Osteoblast (primary cell): ENCODE measurements at regions not wholly inside any gene's neighbourhood (a gene's known extent, or its start where the extent isn't known, plus 50 kb on each side); places are given as distances from the start of the nearest gene placed in this dataset.

ENCODE experiments used
- DNase-seq: peaks from one replicate; pipeline ENCODE4 v3.0.0; 2011; ENCODE audit warnings: low spot score, mixed read lengths; ENCODE audit not compliant: insufficient read length; ENCODE audit errors: missing footprints
- H2AFZ ChIP-seq: 2 replicates; pipeline ENCODE4 v1.6.0; 2011; ENCODE audit warnings: mild to moderate bottlenecking, low read length
- H3K27ac ChIP-seq: 2 replicates; pipeline ENCODE4 v1.5.1; 2011; ENCODE audit warnings: mild to moderate bottlenecking, low read depth, low read length, moderate library complexity
- H3K27me3 ChIP-seq: 2 replicates; pipeline ENCODE4 v1.6.0; 2012; ENCODE audit warnings: mild to moderate bottlenecking, control low read depth, inconsistent platforms, low read length, moderate library complexity; ENCODE audit not compliant: insufficient read depth
- H3K36me3 ChIP-seq: 2 replicates; pipeline ENCODE4 v1.5.1; 2011; ENCODE audit warnings: mild to moderate bottlenecking, low read length, control low read depth, moderate library complexity; ENCODE audit not compliant: insufficient read depth
- H3K4me1 ChIP-seq: 2 replicates; pipeline ENCODE4 v1.5.1; 2011; ENCODE audit warnings: mild to moderate bottlenecking, low read length, control low read depth, moderate library complexity; ENCODE audit not compliant: insufficient read depth
- H3K4me2 ChIP-seq: 2 replicates; pipeline ENCODE4 v1.6.0; 2011; ENCODE audit warnings: mild to moderate bottlenecking, low read length; ENCODE audit not compliant: insufficient read depth
- H3K4me3 ChIP-seq: fragments of 200-600 bp; sonication (generic); 3 replicates; pipeline ENCODE4 v1.5.1; 2012; ENCODE audit warnings: mild to moderate bottlenecking, low read length, inconsistent platforms; ENCODE audit not compliant: insufficient read depth
- H3K79me2 ChIP-seq: 2 replicates; pipeline ENCODE4 v1.6.0; 2012; ENCODE audit warnings: mild to moderate bottlenecking, low read length, control low read depth, inconsistent platforms; ENCODE audit not compliant: insufficient read depth
- H3K9me3 ChIP-seq: 2 replicates; pipeline ENCODE4 v1.5.1; 2011; ENCODE audit warnings: low read depth, low read length, control low read depth
- H4K20me1 ChIP-seq: 2 replicates; pipeline ENCODE4 v1.6.0; 2012; ENCODE audit warnings: mild to moderate bottlenecking, low read length, control low read depth; ENCODE audit not compliant: insufficient read depth
- TF ChIP-seq, protein P1 (sequence below): IDR thresholded peaks from 2 replicates; pipeline ENCODE4 v1.5.1; 2011; ENCODE audit warnings: mild to moderate bottlenecking, low read depth, low read length, moderate library complexity; ENCODE audit errors: extremely low read depth

GRCh38 chr6:168129292-168130167, 50.5 kb upstream of the FRMD1 start:
- TF ChIP-seq, protein P1, sequence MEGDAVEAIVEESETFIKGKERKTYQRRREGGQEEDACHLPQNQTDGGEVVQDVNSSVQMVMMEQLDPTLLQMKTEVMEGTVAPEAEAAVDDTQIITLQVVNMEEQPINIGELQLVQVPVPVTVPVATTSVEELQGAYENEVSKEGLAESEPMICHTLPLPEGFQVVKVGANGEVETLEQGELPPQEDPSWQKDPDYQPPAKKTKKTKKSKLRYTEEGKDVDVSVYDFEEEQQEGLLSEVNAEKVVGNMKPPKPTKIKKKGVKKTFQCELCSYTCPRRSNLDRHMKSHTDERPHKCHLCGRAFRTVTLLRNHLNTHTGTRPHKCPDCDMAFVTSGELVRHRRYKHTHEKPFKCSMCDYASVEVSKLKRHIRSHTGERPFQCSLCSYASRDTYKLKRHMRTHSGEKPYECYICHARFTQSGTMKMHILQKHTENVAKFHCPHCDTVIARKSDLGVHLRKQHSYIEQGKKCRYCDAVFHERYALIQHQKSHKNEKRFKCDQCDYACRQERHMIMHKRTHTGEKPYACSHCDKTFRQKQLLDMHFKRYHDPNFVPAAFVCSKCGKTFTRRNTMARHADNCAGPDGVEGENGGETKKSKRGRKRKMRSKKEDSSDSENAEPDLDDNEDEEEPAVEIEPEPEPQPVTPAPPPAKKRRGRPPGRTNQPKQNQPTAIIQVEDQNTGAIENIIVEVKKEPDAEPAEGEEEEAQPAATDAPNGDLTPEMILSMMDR = no peak
- Histone ChIP-seq H3K4me2 (no peak overlapping the region), H3K9me3 (no peaks in the 10 kb centered on the region), H4K20me1 (no peaks in the 10 kb centered on the region), H3K27ac (no peak overlapping the region), H3K4me1 (peaks cover 3% of the 10 kb centered on the region), H3K79me2 (no peaks in the 10 kb centered on the region), H2AFZ (no peak overlapping the region), H3K27me3 (no peaks in the 10 kb centered on the region), H3K4me3 (no peak overlapping the region), H3K36me3 (no peaks in the 10 kb centered on the region)
- DNase-seq = no peak

DNA sequence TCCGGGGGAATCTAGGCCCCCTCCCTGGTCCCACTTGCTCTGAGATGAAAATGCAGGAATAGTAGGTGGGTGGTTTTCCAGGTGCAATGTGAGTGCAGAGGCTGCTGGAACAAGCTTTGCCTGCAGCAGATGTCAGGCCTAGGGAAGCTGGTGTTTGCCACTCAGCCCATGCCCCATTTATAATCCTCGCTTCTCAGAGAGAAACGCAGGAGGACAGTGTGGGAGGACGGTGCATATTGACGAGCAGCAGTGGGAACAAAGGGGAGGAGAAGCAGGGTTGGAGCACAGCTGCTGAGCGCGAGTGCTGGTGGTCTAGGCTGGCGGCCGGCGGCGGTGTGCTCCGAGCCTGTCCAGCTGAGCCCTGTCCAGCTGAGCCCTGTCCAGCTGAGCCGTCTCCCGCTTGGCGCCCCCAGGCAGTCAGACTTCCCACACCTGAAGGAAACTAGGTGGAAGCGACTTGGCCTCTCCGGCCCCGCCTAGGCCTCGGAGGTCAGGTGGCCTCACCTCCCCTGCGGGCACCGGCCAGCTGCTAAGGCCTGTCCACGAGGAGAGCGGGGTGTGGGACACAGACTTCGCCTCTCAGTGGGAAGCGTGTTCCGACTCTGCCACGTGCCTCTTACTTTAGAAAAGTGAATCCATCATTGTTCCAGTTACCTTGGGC, 49.7 kb upstream of the FRMD1 start:
- Histone ChIP-seq H4K20me1 (no peaks in the 10 kb centered on the region), H3K27me3 (no peaks in the 10 kb centered on the region), H3K4me2 (no peak overlapping the region), H3K27ac (no peak overlapping the region), H3K9me3 (no peaks in the 10 kb centered on the region), H3K4me3 (no peak overlapping the region), H3K4me1 (peaks cover 3% of the 10 kb centered on the region), H3K79me2 (no peaks in the 10 kb centered on the region), H3K36me3 (no peaks in the 10 kb centered on the region), H2AFZ (no peak overlapping the region)
- no peak for DNase-seq
- TF ChIP-seq, protein P1 = no peak
